H1 (cell line): ENCODE measurements at regions not wholly inside any gene's neighbourhood (a gene's known extent, or its start where the extent isn't known, plus 50 kb on each side); places are given as distances from the start of the nearest gene placed in this dataset.

Source experiments
- ATF3 ChIP-seq: IDR thresholded peaks from 2 replicates; pipeline ENCODE4 v1.6.1; 2011; ENCODE audit warnings: low read depth, mild to moderate bottlenecking, low read length; ENCODE audit not compliant: insufficient read depth
- BCL11A ChIP-seq, 2 experiments: IDR thresholded peaks; one replicate each; pipeline ENCODE4 v1.6.1; 2011; ENCODE audit warnings: low read depth in 2 of 2, low read length in 2 of 2, mild to moderate bottlenecking in 2 of 2
- CBX5 ChIP-seq: fragments of 300-800, 300-1000 bp; sonication (generic); IDR thresholded peaks from 2 replicates; pipeline ENCODE4 v1.7.1; 2016; ENCODE audit warnings: antibody characterized with exemption, low read length, low read depth
- CHD1 ChIP-seq: IDR thresholded peaks from 2 replicates; pipeline ENCODE4 v1.6.1; 2012; ENCODE audit warnings: low read depth, low read length, improper control_type of control experiment
- CHD7 ChIP-seq: fragments of 300-600 bp; sonication (generic); IDR thresholded peaks from 2 replicates; pipeline ENCODE4 v1.7.1; 2012; ENCODE audit warnings: low read length, moderate library complexity, mild to moderate bottlenecking, inconsistent platforms; ENCODE audit not compliant: insufficient replicate concordance
- EP300 ChIP-seq, 2 experiments: IDR thresholded peaks; 1 replicate in 1 of 2; 2 replicates in 1 of 2; pipeline ENCODE4 v1.6.1; 2011 to 2012; ENCODE audit warnings: low read depth in 2 of 2, low read length in 2 of 2, mild to moderate bottlenecking in 2 of 2, borderline replicate concordance in 1 of 2, inconsistent platforms in 1 of 2, moderate library complexity in 1 of 2
- KDM5A ChIP-seq: fragments of 200-600 bp; IDR thresholded peaks from 2 replicates; pipeline ENCODE4 v1.7.1; 2012; ENCODE audit warnings: mild to moderate bottlenecking, low read length, inconsistent platforms, mixed read lengths
- NRF1 ChIP-seq: IDR thresholded peaks from 2 replicates; pipeline ENCODE4 v1.6.1; 2011; ENCODE audit warnings: mild to moderate bottlenecking, low read depth, low read length, improper control_type of control experiment
- RAD21 ChIP-seq, 2 experiments: IDR thresholded peaks in 1 of 2; conservative IDR thresholded peaks in 1 of 2; 2 replicates each; pipeline ENCODE4 v1.6.1; 2011; ENCODE audit warnings: low read depth in 2 of 2, low read length in 2 of 2, improper control_type of control experiment in 1 of 2, inconsistent platforms in 1 of 2, mild to moderate bottlenecking in 1 of 2, moderate library complexity in 1 of 2
- SIN3A ChIP-seq, 2 experiments: IDR thresholded peaks in 1 of 2; conservative IDR thresholded peaks in 1 of 2; 2 replicates each; pipeline ENCODE4 v1.6.1; 2011 to 2012; ENCODE audit warnings: low read length in 2 of 2, improper control_type of control experiment in 1 of 2, low read depth in 1 of 2, mild to moderate bottlenecking in 1 of 2

- no peak for TF ChIP-seq CHD7
- no peak for TF ChIP-seq KDM5A
- TF ChIP-seq BCL11A (IDR thresholded peaks at IDR 0.05; ENCODE audit: low read depth in 2 of 2, low read length in 2 of 2), result no peak
- no peak for TF ChIP-seq NRF1
- TF ChIP-seq ATF3, result no peak
- no peak for TF ChIP-seq CBX5
- no peak for TF ChIP-seq SIN3A (conservative IDR thresholded peaks at IDR 0.05 in 1 of 2, IDR thresholded peaks at IDR 0.05 in 1 of 2; ENCODE audit: low read depth in 1 of 2, low read length in 2 of 2)
- no peak for TF ChIP-seq RAD21 (IDR thresholded peaks at IDR 0.05 in 1 of 2, conservative IDR thresholded peaks at IDR 0.05 in 1 of 2; ENCODE audit: low read depth in 2 of 2, low read length in 2 of 2)
- no peak for TF ChIP-seq CHD1
- no peak for TF ChIP-seq EP300 (IDR thresholded peaks at IDR 0.05; ENCODE audit: borderline replicate concordance in 1 of 2, low read depth in 2 of 2, low read length in 2 of 2)
Measured at GRCh38 chr12:89760783-89761182, 52.1 kb upstream of the ATP2B1 start (continued).
